A549 (cell line): ENCODE measurements at regions not wholly inside any gene's neighbourhood (a gene's known extent, or its start where the extent isn't known, plus 50 kb on each side); places are given as distances from the start of the nearest gene placed in this dataset.
A peak's percentile ranks its signal among the peaks of the same experiment; 100 is the strongest.

Experiments
- ATAC-seq, 2 experiments: fragments of 200-7000 bp in 1 of 2; fragments of >200 bp in 1 of 2; cut with Nextera tagmentation in 1 of 2; cut with Tn5 transposase in 1 of 2; 3 replicates each; pipeline versions ENCODE4 v1.8.0 to v1.9.1; 2018 to 2020; ENCODE audit warnings: mild to moderate bottlenecking in 1 of 2, moderate library complexity in 1 of 2
- CTCF ChIA-PET: fragments of 300-600 bp; sonication (Branson Sonifier 250); formaldehyde crosslinking; extraction: SDS; loops from one replicate; lab custom pipeline; 2021; ENCODE audit warnings: antibody characterized with exemption, inconsistent platforms; lab: Yijun Ruan, JAX
- POLR2A ChIA-PET: fragments of 350-600 bp; formaldehyde crosslinking; extraction: SDS; loops from one replicate; lab custom pipeline; 2021; ENCODE audit warnings: antibody characterized with exemption, inconsistent platforms; lab: Yijun Ruan, JAX
- DNase-seq, 2 experiments: peaks; one replicate each; pipeline versions ENCODE4 v3.0.0 to v3.0.0-alpha.2; 2011 to 2016; ENCODE audit warnings: low read depth in 1 of 2, low spot score in 1 of 2
- FAIRE-seq: peaks from 2 replicates; lab custom pipeline; 2011; peaks lifted over from hg19 to GRCh38; lab: Jason Lieb, UNC
- H3K27ac ChIP-seq, 2 experiments: fragments of >200 bp; sonication (Bioruptor Twin); formaldehyde crosslinking; 3 replicates each; pipeline ENCODE4 v1.5.1; 2016 to 2017
- H3K4me1 ChIP-seq: fragments of >200 bp; sonication (Bioruptor Twin); formaldehyde crosslinking; 3 replicates; pipeline ENCODE4 v1.6.1; 2016
- H3K4me2 ChIP-seq: fragments of >200 bp; sonication (Bioruptor Twin); formaldehyde crosslinking; 3 replicates; pipeline ENCODE4 v1.6.1; 2016
- H3K4me3 ChIP-seq: fragments of >200 bp; sonication (Bioruptor Twin); formaldehyde crosslinking; 3 replicates; pipeline ENCODE4 v1.5.1; 2016
- H3K9me3 ChIP-seq: fragments of >200 bp; sonication (Bioruptor Twin); formaldehyde crosslinking; 3 replicates; pipeline ENCODE4 v1.6.1; 2016
- ATOH8 ChIP-seq: fragments of 250-450 bp; sonication (Bioruptor Pico); IDR thresholded peaks from 2 replicates; pipeline ENCODE4 v1.5.0; 2020; ENCODE audit warnings: low read depth, mild to moderate bottlenecking, moderate library complexity
- CBX8 ChIP-seq: fragments of 200-600 bp; sonication (generic); IDR thresholded peaks from 2 replicates; pipeline ENCODE4 v1.6.1; 2016
- CHD4 ChIP-seq: fragments of 200-600 bp; sonication (generic); IDR thresholded peaks from 2 replicates; pipeline ENCODE4 v1.6.1; 2016; ENCODE audit warnings: antibody characterized with exemption, mild to moderate bottlenecking, borderline replicate concordance
- E2F6 ChIP-seq: IDR thresholded peaks from 2 replicates; pipeline ENCODE4 v1.6.1; 2012; ENCODE audit warnings: low read depth, borderline replicate concordance
- EHMT2 ChIP-seq: fragments of 200-600 bp; sonication (generic); IDR thresholded peaks from 2 replicates; pipeline ENCODE4 v1.6.1; 2016; ENCODE audit warnings: antibody characterized with exemption, low read depth, mild to moderate bottlenecking, moderate library complexity
- EP300 ChIP-seq, 2 experiments: fragments of >200 bp; sonication (Bioruptor Twin); formaldehyde crosslinking; IDR thresholded peaks; 2 replicates in 1 of 2; 3 replicates in 1 of 2; pipeline ENCODE4 v1.6.1; 2016 to 2017
- ESRRA ChIP-seq: fragments of 150-350 bp; IDR thresholded peaks from 2 replicates; pipeline ENCODE4 v1.6.1; 2014; ENCODE audit warnings: mild to moderate bottlenecking, low read length, borderline replicate concordance
- FOXS1 ChIP-seq: fragments of 250-450 bp; sonication (Bioruptor Pico); IDR thresholded peaks from 2 replicates; pipeline ENCODE4 v1.5.0; 2020; ENCODE audit warnings: mild to moderate bottlenecking, moderate library complexity
- HDAC2 ChIP-seq: fragments of 200-600 bp; sonication (generic); IDR thresholded peaks from 2 replicates; pipeline ENCODE4 v1.6.1; 2016
- HOXB5 ChIP-seq: fragments of 250-450 bp; sonication (Bioruptor Pico); IDR thresholded peaks from 2 replicates; pipeline ENCODE4 v1.5.0; 2020; ENCODE audit warnings: mild to moderate bottlenecking, moderate library complexity
- JUNB ChIP-seq: fragments of >200 bp; sonication (Bioruptor Twin); formaldehyde crosslinking; IDR thresholded peaks from 2 replicates; pipeline ENCODE4 v1.6.1; 2016
- MAFK ChIP-seq: fragments of 450-650 bp; IDR thresholded peaks from 2 replicates; pipeline ENCODE4 v1.6.1; 2014; ENCODE audit not compliant: partially characterized antibody
- MAX ChIP-seq: IDR thresholded peaks from 2 replicates; pipeline ENCODE4 v1.6.1; 2012
- NFE2L2 ChIP-seq: fragments of 150-350 bp; conservative IDR thresholded peaks from 2 replicates; pipeline ENCODE4 v1.6.1; 2014; ENCODE audit warnings: low read length
- NR3C1 ChIP-seq: fragments of >200 bp; sonication (Bioruptor Twin); formaldehyde crosslinking; IDR thresholded peaks from 3 replicates; pipeline ENCODE4 v1.6.1; 2017
- RAD21 ChIP-seq, 2 experiments: fragments of >200 bp in 1 of 2; sonication (Bioruptor Twin) in 1 of 2; formaldehyde crosslinking in 1 of 2; IDR thresholded peaks in 1 of 2; conservative IDR thresholded peaks in 1 of 2; 2 replicates in 1 of 2; 3 replicates in 1 of 2; pipeline ENCODE4 v1.6.1; 2012 to 2018; ENCODE audit warnings: inconsistent platforms in 1 of 2
- RCOR1 ChIP-seq: fragments of 150-350 bp; IDR thresholded peaks from 2 replicates; pipeline ENCODE4 v1.6.1; 2014; ENCODE audit warnings: antibody characterized with exemption, low read length, low read depth
- TFCP2L1 ChIP-seq: fragments of 250-450 bp; sonication (Bioruptor Pico); IDR thresholded peaks from 2 replicates; pipeline ENCODE4 v1.5.0; 2021; ENCODE audit warnings: mild to moderate bottlenecking
- USF2 ChIP-seq: fragments of 450-650 bp; IDR thresholded peaks from 2 replicates; pipeline ENCODE4 v1.6.1; 2014; ENCODE audit warnings: antibody characterized with exemption
- ZSCAN20 ChIP-seq: fragments of 250-450 bp; sonication (Bioruptor Pico); IDR thresholded peaks from 2 replicates; pipeline ENCODE4 v1.8.0; 2022; ENCODE audit warnings: mild to moderate bottlenecking, moderate library complexity
- WGBS: methylation state at CpG from one replicate; pipeline ENCODE4 v1.1.6; 2017; ENCODE audit errors: missing lambda C conversion rate; 5-methylcytosine and 5-hydroxymethylcytosine counted together
- TF ChIP-seq, protein P1 (sequence below): fragments of 200-600 bp; sonication (generic); IDR thresholded peaks from 2 replicates; pipeline ENCODE4 v1.6.1; 2016; ENCODE audit warnings: antibody characterized with exemption, mild to moderate bottlenecking, moderate library complexity
- TF ChIP-seq, protein P2 (sequence below): IDR thresholded peaks from 2 replicates; pipeline ENCODE4 v1.6.1; 2012
- TF ChIP-seq, protein P3 (sequence below): fragments of >200 bp; sonication (Bioruptor Twin); formaldehyde crosslinking; IDR thresholded peaks from 3 replicates; pipeline ENCODE4 v1.6.1; 2016

DNA sequence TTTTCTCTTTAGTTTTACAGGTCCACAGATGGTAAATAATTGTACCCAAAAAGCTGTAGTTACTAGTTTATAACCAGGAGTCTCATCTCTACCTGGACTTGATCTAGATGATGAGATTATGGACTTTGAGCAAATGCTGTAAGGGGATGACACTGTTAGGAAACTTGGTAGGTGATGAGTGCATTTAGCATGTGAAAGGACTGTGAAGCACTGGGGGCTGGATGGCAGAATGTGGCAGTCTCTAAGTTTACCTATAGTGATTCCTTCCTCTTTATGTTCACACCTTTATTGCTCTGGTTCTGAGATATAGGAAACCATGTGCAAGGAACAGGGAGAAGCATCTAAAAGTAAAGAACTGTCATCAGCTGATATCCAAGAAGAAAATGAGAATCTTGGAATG, 230.7 kb upstream of the CHORDC1 start:
- no peaks in the 10 kb centered on the region for H3K4me1 ChIP-seq
- DNase-seq (no peak), ATAC-seq (no peak), FAIRE-seq (no peak)
- H3K4me2 ChIP-seq, result no peak overlapping the region
- ChIA-PET POLR2A (no interaction called here), CTCF (no interaction called here)
- H3K9me3 ChIP-seq, result no peaks in the 10 kb centered on the region
- no peak for TF ChIP-seq USF2
- TF ChIP-seq ZSCAN20 (CRISPR knock-in tag), result no peak
- no peak for TF ChIP-seq NFE2L2
- TF ChIP-seq TFCP2L1 (CRISPR knock-in tag), result no peak
- no peak for TF ChIP-seq CBX8
- no peak for TF ChIP-seq RAD21 (conservative IDR thresholded peaks at IDR 0.05 in 1 of 2, IDR thresholded peaks at IDR 0.05 in 1 of 2)
- TF ChIP-seq FOXS1, result no peak
- TF ChIP-seq JUNB, result no peak
- no peak for TF ChIP-seq HDAC2
- TF ChIP-seq EP300 (IDR thresholded peaks at IDR 0.05), result no peak
- TF ChIP-seq, protein P1, sequence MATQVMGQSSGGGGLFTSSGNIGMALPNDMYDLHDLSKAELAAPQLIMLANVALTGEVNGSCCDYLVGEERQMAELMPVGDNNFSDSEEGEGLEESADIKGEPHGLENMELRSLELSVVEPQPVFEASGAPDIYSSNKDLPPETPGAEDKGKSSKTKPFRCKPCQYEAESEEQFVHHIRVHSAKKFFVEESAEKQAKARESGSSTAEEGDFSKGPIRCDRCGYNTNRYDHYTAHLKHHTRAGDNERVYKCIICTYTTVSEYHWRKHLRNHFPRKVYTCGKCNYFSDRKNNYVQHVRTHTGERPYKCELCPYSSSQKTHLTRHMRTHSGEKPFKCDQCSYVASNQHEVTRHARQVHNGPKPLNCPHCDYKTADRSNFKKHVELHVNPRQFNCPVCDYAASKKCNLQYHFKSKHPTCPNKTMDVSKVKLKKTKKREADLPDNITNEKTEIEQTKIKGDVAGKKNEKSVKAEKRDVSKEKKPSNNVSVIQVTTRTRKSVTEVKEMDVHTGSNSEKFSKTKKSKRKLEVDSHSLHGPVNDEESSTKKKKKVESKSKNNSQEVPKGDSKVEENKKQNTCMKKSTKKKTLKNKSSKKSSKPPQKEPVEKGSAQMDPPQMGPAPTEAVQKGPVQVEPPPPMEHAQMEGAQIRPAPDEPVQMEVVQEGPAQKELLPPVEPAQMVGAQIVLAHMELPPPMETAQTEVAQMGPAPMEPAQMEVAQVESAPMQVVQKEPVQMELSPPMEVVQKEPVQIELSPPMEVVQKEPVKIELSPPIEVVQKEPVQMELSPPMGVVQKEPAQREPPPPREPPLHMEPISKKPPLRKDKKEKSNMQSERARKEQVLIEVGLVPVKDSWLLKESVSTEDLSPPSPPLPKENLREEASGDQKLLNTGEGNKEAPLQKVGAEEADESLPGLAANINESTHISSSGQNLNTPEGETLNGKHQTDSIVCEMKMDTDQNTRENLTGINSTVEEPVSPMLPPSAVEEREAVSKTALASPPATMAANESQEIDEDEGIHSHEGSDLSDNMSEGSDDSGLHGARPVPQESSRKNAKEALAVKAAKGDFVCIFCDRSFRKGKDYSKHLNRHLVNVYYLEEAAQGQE, result no peak
- TF ChIP-seq, protein P2, sequence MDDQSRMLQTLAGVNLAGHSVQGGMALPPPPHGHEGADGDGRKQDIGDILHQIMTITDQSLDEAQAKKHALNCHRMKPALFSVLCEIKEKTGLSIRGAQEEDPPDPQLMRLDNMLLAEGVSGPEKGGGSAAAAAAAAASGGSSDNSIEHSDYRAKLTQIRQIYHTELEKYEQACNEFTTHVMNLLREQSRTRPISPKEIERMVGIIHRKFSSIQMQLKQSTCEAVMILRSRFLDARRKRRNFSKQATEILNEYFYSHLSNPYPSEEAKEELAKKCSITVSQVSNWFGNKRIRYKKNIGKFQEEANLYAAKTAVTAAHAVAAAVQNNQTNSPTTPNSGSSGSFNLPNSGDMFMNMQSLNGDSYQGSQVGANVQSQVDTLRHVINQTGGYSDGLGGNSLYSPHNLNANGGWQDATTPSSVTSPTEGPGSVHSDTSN, result no peak
- no peak for TF ChIP-seq ESRRA
- TF ChIP-seq E2F6, result no peak
- TF ChIP-seq ATOH8 (CRISPR knock-in tag), result no peak
- TF ChIP-seq RCOR1, result no peak
- no peak for TF ChIP-seq NR3C1
- no peak for TF ChIP-seq CHD4
- TF ChIP-seq MAX, result no peak
- no peak for TF ChIP-seq HOXB5 (CRISPR knock-in tag)
- H3K27ac ChIP-seq, result no peak overlapping the region
- no peak overlapping the region for H3K4me3 ChIP-seq

GRCh38 chr11:90449606-90450005, 226.8 kb upstream of the CHORDC1 start:
- peak; percentile 10 for TF ChIP-seq MAFK
- TF ChIP-seq EP300 (IDR thresholded peaks at IDR 0.05), result no peak
- TF ChIP-seq, protein P3, sequence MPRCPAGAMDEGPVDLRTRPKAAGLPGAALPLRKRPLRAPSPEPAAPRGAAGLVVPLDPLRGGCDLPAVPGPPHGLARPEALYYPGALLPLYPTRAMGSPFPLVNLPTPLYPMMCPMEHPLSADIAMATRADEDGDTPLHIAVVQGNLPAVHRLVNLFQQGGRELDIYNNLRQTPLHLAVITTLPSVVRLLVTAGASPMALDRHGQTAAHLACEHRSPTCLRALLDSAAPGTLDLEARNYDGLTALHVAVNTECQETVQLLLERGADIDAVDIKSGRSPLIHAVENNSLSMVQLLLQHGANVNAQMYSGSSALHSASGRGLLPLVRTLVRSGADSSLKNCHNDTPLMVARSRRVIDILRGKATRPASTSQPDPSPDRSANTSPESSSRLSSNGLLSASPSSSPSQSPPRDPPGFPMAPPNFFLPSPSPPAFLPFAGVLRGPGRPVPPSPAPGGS, result no peak
- TF ChIP-seq EHMT2, result no peak
- no peaks in the 10 kb centered on the region for H3K9me3 ChIP-seq
- CTCF ChIA-PET, result no interaction called here
- POLR2A ChIA-PET, result no interaction called here
- DNase-seq (no peak), ATAC-seq (no peak), FAIRE-seq (no peak)
- H3K4me1 ChIP-seq, result no peaks in the 10 kb centered on the region
- no peak overlapping the region for H3K4me2 ChIP-seq
- H3K4me3 ChIP-seq, result no peak overlapping the region
- H3K27ac ChIP-seq, result no peak overlapping the region
- 17% methylated on average over 2 of the region's 2 CpGs for WGBS
